WTC11 (cell line): ENCODE measurements at regions not wholly inside any gene's neighbourhood (a gene's known extent, or its start where the extent isn't known, plus 50 kb on each side); places are given as distances from the start of the nearest gene placed in this dataset.

Experiments
- ATAC-seq: fragments of 200-7000 bp; cut with Tn5 transposase; 2 replicates; pipeline ENCODE4 v1.10.0; 2021; ENCODE audit warnings: mild to moderate bottlenecking, moderate library complexity
- CTCF ChIA-PET: fragments of 300-600 bp; sonication (Branson Sonifier 250); formaldehyde crosslinking; loops from one replicate; lab custom pipeline; 2021; ENCODE audit warnings: antibody characterized with exemption; lab: Charles Lee
- POLR2A ChIA-PET: fragments of 350-600 bp; sonication (Branson Sonifier 250); formaldehyde crosslinking; loops from one replicate; lab custom pipeline; 2021; ENCODE audit warnings: antibody characterized with exemption; lab: Charles Lee
- DNase-seq: peaks from one replicate; pipeline ENCODE4 v3.0.0; 2021; ENCODE audit warnings: low spot score
- H3K27ac Mint-ChIP-seq: 2 replicates; pipeline ENCODE4 v1.8.0; 2021; ENCODE audit warnings: mixed read lengths
- H3K27me3 Mint-ChIP-seq: 2 replicates; pipeline ENCODE4 v1.8.0; 2021; ENCODE audit warnings: low read depth, mild to moderate bottlenecking, moderate library complexity, mixed read lengths
- H3K36me3 Mint-ChIP-seq: 2 replicates; pipeline ENCODE4 v1.8.0; 2021; ENCODE audit warnings: mixed read lengths
- H3K4me1 Mint-ChIP-seq: 2 replicates; pipeline ENCODE4 v1.8.0; 2022; ENCODE audit warnings: mixed read lengths
- H3K4me3 Mint-ChIP-seq: 2 replicates; pipeline ENCODE4 v1.8.0; 2021; ENCODE audit warnings: mild to moderate bottlenecking, moderate library complexity, mixed read lengths
- H3K9me3 Mint-ChIP-seq: 2 replicates; pipeline ENCODE4 v1.8.0; 2021; ENCODE audit warnings: mixed read lengths
- ATF2 ChIP-seq: sonication (generic); formaldehyde crosslinking; IDR thresholded peaks from 2 replicates; pipeline ENCODE4 v1.8.1; 2022; ENCODE audit warnings: low read depth, missing genetic modification reagents, borderline replicate concordance
- CBFB ChIP-seq: sonication (generic); formaldehyde crosslinking; IDR thresholded peaks from 2 replicates; pipeline ENCODE4 v1.8.1; 2022; ENCODE audit warnings: mild to moderate bottlenecking, low read depth, missing genetic modification reagents
- CDX4 ChIP-seq: fragments of 250-450 bp; sonication (Bioruptor Pico); IDR thresholded peaks from 2 replicates; pipeline ENCODE4 v1.9.0; 2021; ENCODE audit warnings: moderate library complexity, mild to moderate bottlenecking, inconsistent platforms, borderline replicate concordance
- E2F1 ChIP-seq: sonication (generic); formaldehyde crosslinking; IDR thresholded peaks from 2 replicates; pipeline ENCODE4 v1.8.0; 2022; ENCODE audit warnings: mild to moderate bottlenecking, missing genetic modification reagents
- E2F4 ChIP-seq: sonication (generic); formaldehyde crosslinking; IDR thresholded peaks from 2 replicates; pipeline ENCODE4 v1.8.1; 2022; ENCODE audit warnings: low read depth, mild to moderate bottlenecking, moderate library complexity, missing genetic modification reagents, borderline replicate concordance
- ETV6 ChIP-seq: sonication (generic); formaldehyde crosslinking; IDR thresholded peaks from 2 replicates; pipeline ENCODE4 v1.8.1; 2022; ENCODE audit warnings: mild to moderate bottlenecking, missing genetic modification reagents
- HMGA2 ChIP-seq: fragments of 250-450 bp; sonication (Bioruptor Pico); IDR thresholded peaks from 2 replicates; pipeline ENCODE4 v1.4.0; 2021; ENCODE audit warnings: mild to moderate bottlenecking, moderate library complexity
- HMGXB4 ChIP-seq: sonication (generic); formaldehyde crosslinking; IDR thresholded peaks from 2 replicates; pipeline ENCODE4 v1.8.1; 2023; ENCODE audit warnings: mild to moderate bottlenecking, moderate library complexity, missing genetic modification reagents
- IRF1 ChIP-seq: sonication (generic); formaldehyde crosslinking; IDR thresholded peaks from 2 replicates; pipeline ENCODE4 v1.8.0; 2023; ENCODE audit warnings: missing genetic modification reagents
- NFE2L1 ChIP-seq: sonication (generic); formaldehyde crosslinking; IDR thresholded peaks from 2 replicates; pipeline ENCODE4 v1.8.1; 2023; ENCODE audit warnings: missing genetic modification reagents
- SMAD3 ChIP-seq: sonication (generic); formaldehyde crosslinking; IDR thresholded peaks from 2 replicates; pipeline ENCODE4 v1.8.0; 2022; ENCODE audit warnings: missing genetic modification reagents, mild to moderate bottlenecking, borderline replicate concordance
- TEAD1 ChIP-seq: sonication (generic); formaldehyde crosslinking; IDR thresholded peaks from 2 replicates; pipeline ENCODE4 v1.8.0; 2022; ENCODE audit warnings: mild to moderate bottlenecking, missing genetic modification reagents
- ZBTB21 ChIP-seq: sonication (generic); formaldehyde crosslinking; IDR thresholded peaks from 2 replicates; pipeline ENCODE4 v1.8.1; 2023; ENCODE audit warnings: mild to moderate bottlenecking, missing genetic modification reagents, borderline replicate concordance
- ZMAT4 ChIP-seq: fragments of 250-450 bp; sonication (Bioruptor Pico); IDR thresholded peaks from 2 replicates; pipeline ENCODE4 v1.9.0; 2021; ENCODE audit warnings: mild to moderate bottlenecking
- ZNF219 ChIP-seq: sonication (generic); formaldehyde crosslinking; IDR thresholded peaks from 2 replicates; pipeline ENCODE4 v1.8.0; 2023; ENCODE audit warnings: missing genetic modification reagents, mild to moderate bottlenecking, borderline replicate concordance
- ZNF671 ChIP-seq: fragments of 250-450 bp; sonication (Bioruptor Pico); IDR thresholded peaks from 2 replicates; pipeline ENCODE4 v1.8.0; 2021; ENCODE audit warnings: mild to moderate bottlenecking

- ATAC-seq (no peak), DNase-seq (no peak)
- Mint-ChIP-seq H3K9me3 (peaks cover 25% of the 10 kb centered on the region), H3K4me1 (no peaks in the 10 kb centered on the region), H3K27ac (no peak overlapping the region), H3K36me3 (peaks cover under 1% of the 10 kb centered on the region; the same call in 1 of the 2 replicates)
- ChIA-PET POLR2A (no interaction called here), CTCF (no interaction called here)
- no peak for TF ChIP-seq NFE2L1 (CRISPR knock-in tag)
- TF ChIP-seq HMGXB4 (CRISPR knock-in tag) = no peak
- TF ChIP-seq CDX4 (CRISPR knock-in tag) = no peak
- TF ChIP-seq E2F4 (CRISPR knock-in tag) = no peak
- TF ChIP-seq ATF2 (CRISPR knock-in tag) = no peak
- TF ChIP-seq ZMAT4 = no peak
- no peak for TF ChIP-seq SMAD3 (CRISPR knock-in tag)
- TF ChIP-seq IRF1 (CRISPR knock-in tag) = no peak
- TF ChIP-seq, all 79 proteins: peak for 0
- Mint-ChIP-seq H3K27me3 (no peaks in the 10 kb centered on the region), H3K4me3 (no peak overlapping the region)
These were observed 88.6 kb upstream of the PPP1R3A start for GRCh38 chr7:114007386-114007785.

- CTCF ChIA-PET = no interaction called here
These were observed 80.1 kb upstream of the PPP1R3A start for GRCh38 chr7:113998934-113999333.

More at GRCh38 chr7:113998934-113999333, 80.1 kb upstream of the PPP1R3A start:
- H3K9me3 Mint-ChIP-seq = peaks cover 30% of the 10 kb centered on the region
- POLR2A ChIA-PET = no interaction called here
- H3K4me3 Mint-ChIP-seq = no peak overlapping the region
- no peaks in the 10 kb centered on the region for H3K27me3 Mint-ChIP-seq
- no peak for DNase-seq
- no peaks in the 10 kb centered on the region for H3K4me1 Mint-ChIP-seq
- no peak overlapping the region for H3K27ac Mint-ChIP-seq
- H3K36me3 Mint-ChIP-seq = peaks cover 6% of the 10 kb centered on the region
- TF ChIP-seq CBFB (no peak), TEAD1 (no peak), HMGA2 (no peak), E2F1 (CRISPR knock-in tag) (no peak), ZNF671 (CRISPR knock-in tag) (no peak), ZNF219 (CRISPR knock-in tag) (no peak), CDX4 (CRISPR knock-in tag) (no peak), ZBTB21 (CRISPR knock-in tag) (no peak), ETV6 (CRISPR knock-in tag) (no peak)
- TF ChIP-seq, all 79 proteins: peak for 0
- ATAC-seq = no peak
